PC-3 (cell line): ENCODE measurements at regions not wholly inside any gene's neighbourhood (a gene's known extent, or its start where the extent isn't known, plus 50 kb on each side); places are given as distances from the start of the nearest gene placed in this dataset.

ENCODE experiments used
- ATAC-seq: fragments of 200-7000 bp; cut with Tn5 transposase; 2 replicates; pipeline ENCODE4 v1.9.1; 2020; ENCODE audit warnings: mild to moderate bottlenecking, moderate library complexity
- BruUV-seq: library from RNA; stranded (reverse); fragments of 400-500 nt; replicated peaks from 2 replicates; lab custom pipeline; 2021; lab: Mats Ljungman, UMichigan
- CTCF ChIA-PET: fragments of 300-600 bp; sonication (Branson Sonifier 250); formaldehyde crosslinking; loops from one replicate; lab custom pipeline; 2022; ENCODE audit warnings: antibody characterized with exemption; lab: Charles Lee
- POLR2A ChIA-PET: fragments of 300-600 bp; sonication (Branson Sonifier 250); formaldehyde crosslinking; loops from one replicate; lab custom pipeline; 2022; ENCODE audit warnings: antibody characterized with exemption; ENCODE audit not compliant: unreplicated experiment; lab: Charles Lee
- DNase-seq: peaks from one replicate; pipeline ENCODE4 v3.0.0-alpha.2; 2015
- H2AFZ ChIP-seq: fragments of 300-600 bp; sonication (generic); 2 replicates; pipeline ENCODE4 v1.6.0; 2016; ENCODE audit warnings: antibody characterized with exemption, low read length
- H3F3A ChIP-seq: fragments of 300-600 bp; sonication (generic); one replicate; pipeline ENCODE4 v1.6.0; 2017; ENCODE audit warnings: antibody characterized with exemption, low read length, control low read depth, mild to moderate bottlenecking; ENCODE audit not compliant: unreplicated experiment
- H3K27ac ChIP-seq: fragments of 300-600 bp; sonication (generic); 2 replicates; pipeline ENCODE4 v1.5.1; 2016; ENCODE audit warnings: mild to moderate bottlenecking, low read length
- H3K27me3 ChIP-seq: fragments of 300-600 bp; sonication (generic); 2 replicates; pipeline ENCODE4 v1.6.1; 2016; ENCODE audit warnings: low read length, mixed read lengths
- H3K36me3 ChIP-seq: fragments of 300-600 bp; sonication (generic); 2 replicates; pipeline ENCODE4 v1.6.1; 2016; ENCODE audit warnings: low read depth, mixed run types, low read length, mixed read lengths
- H3K4me1 ChIP-seq: fragments of 300-600 bp; sonication (generic); 2 replicates; pipeline ENCODE4 v1.5.1; 2016; ENCODE audit warnings: low read length; ENCODE audit not compliant: insufficient read depth
- H3K4me2 ChIP-seq: fragments of 300-600 bp; sonication (generic); 2 replicates; pipeline ENCODE4 v1.6.0; 2016; ENCODE audit warnings: low read length
- H3K4me3 ChIP-seq: fragments of 300-600 bp; sonication (generic); 2 replicates; pipeline ENCODE4 v1.5.1; 2016; ENCODE audit warnings: mild to moderate bottlenecking, low read length, mixed read lengths
- H3K79me2 ChIP-seq: fragments of 300-600 bp; sonication (generic); 2 replicates; pipeline ENCODE4 v1.6.1; 2017; ENCODE audit warnings: low read length, mixed read lengths
- H3K9ac ChIP-seq: fragments of 300-600 bp; sonication (generic); 2 replicates; pipeline ENCODE4 v1.6.0; 2016; ENCODE audit warnings: mild to moderate bottlenecking, low read length
- H3K9me2 ChIP-seq: fragments of 300-600 bp; sonication (generic); replicated peaks from 2 replicates; pipeline ENCODE4 v1.6.1; 2016; ENCODE audit warnings: mixed run types, low read length, mixed read lengths
- H3K9me3 ChIP-seq: fragments of 300-600 bp; sonication (generic); 2 replicates; pipeline ENCODE4 v1.6.1; 2016; ENCODE audit warnings: low read length, mixed read lengths
- H4K20me1 ChIP-seq: fragments of 300-600 bp; sonication (generic); 2 replicates; pipeline ENCODE4 v1.6.1; 2016; ENCODE audit warnings: low read length, mixed read lengths
- CTCF ChIP-seq: fragments of 300-600 bp; sonication (generic); conservative IDR thresholded peaks from 2 replicates; pipeline ENCODE4 v1.5.1; 2017; ENCODE audit warnings: antibody characterized with exemption, low read depth, mild to moderate bottlenecking, low read length
- EZH2 ChIP-seq: fragments of 300-600 bp; sonication (generic); IDR thresholded peaks from one replicate; pipeline ENCODE4 v1.6.1; 2017; ENCODE audit warnings: antibody characterized with exemption, mild to moderate bottlenecking, low read length; ENCODE audit not compliant: unreplicated experiment
- EZH2phosphoT487 ChIP-seq: fragments of 300-600 bp; sonication (generic); IDR thresholded peaks from 2 replicates; pipeline ENCODE4 v1.6.1; 2018; ENCODE audit warnings: mild to moderate bottlenecking, antibody characterized with exemption, low read length, borderline replicate concordance
- intact Hi-C: fragments of 100-400 bp; cut with micrococcal nuclease; formaldehyde crosslinking; loops from 2 replicates; pipeline ENCODE4 v1.9.0; 2023

GRCh38 chr1:208670778-208671177 is 426.6 kb upstream of the PLXNA2 start:
- no peak for ATAC-seq

GRCh38 chr1:208681878-208682663 is 437.9 kb upstream of the PLXNA2 start:
- ChIA-PET POLR2A (no interaction called here), CTCF (no interaction called here)
- no TSS peak for BruUV-seq
- Histone ChIP-seq H3K9ac (no peak overlapping the region), H3K4me3 (no peak overlapping the region), H4K20me1 (no peaks in the 10 kb centered on the region), H3K27ac (no peak overlapping the region), H3F3A (no peaks in the 10 kb centered on the region), H3K4me2 (no peak overlapping the region), H3K9me2 (no peaks in the 10 kb centered on the region), H3K27me3 (0 out of 2 replicates have a peak, but pooled peaks cover 3% of the 10 kb centered on the region), H2AFZ (no peak overlapping the region), H3K36me3 (no peaks in the 10 kb centered on the region), H3K9me3 (no peaks in the 10 kb centered on the region), H3K79me2 (no peaks in the 10 kb centered on the region), H3K4me1 (no peaks in the 10 kb centered on the region)
- TF ChIP-seq CTCF (no peak), EZH2phosphoT487 (no peak), EZH2 (no peak)
- no peak for DNase-seq
- no peak for ATAC-seq
- intact Hi-C loops = no loop called here

More at GRCh38 chr1:208670778-208671177, 426.6 kb upstream of the PLXNA2 start:
- H3K36me3 ChIP-seq = no peaks in the 10 kb centered on the region
- no peak overlapping the region for H2AFZ ChIP-seq
- no peak overlapping the region for H3K9ac ChIP-seq
- ChIA-PET POLR2A (no interaction called here), CTCF (no interaction called here)
- no peak overlapping the region for H3K4me3 ChIP-seq
- H3K27me3 ChIP-seq = no peaks in the 10 kb centered on the region
- H4K20me1 ChIP-seq = no peaks in the 10 kb centered on the region
- DNase-seq = no peak
- H3K27ac ChIP-seq = no peak overlapping the region
- H3K9me2 ChIP-seq = no peaks in the 10 kb centered on the region
- no peaks in the 10 kb centered on the region for H3K9me3 ChIP-seq
- intact Hi-C loops = no loop called here
- H3K79me2 ChIP-seq = no peaks in the 10 kb centered on the region
- H3K4me1 ChIP-seq = no peaks in the 10 kb centered on the region
- H3K4me2 ChIP-seq = no peak overlapping the region
- no peaks in the 10 kb centered on the region for H3F3A ChIP-seq
- no TSS peak for BruUV-seq
- TF ChIP-seq EZH2 = no peak
- TF ChIP-seq CTCF = no peak
- no peak for TF ChIP-seq EZH2phosphoT487

GRCh38 chr1:208682664-208683013 is 438.5 kb upstream of the PLXNA2 start:
- no peaks in the 10 kb centered on the region for H3K9me3 ChIP-seq
- no peak overlapping the region for H3K4me2 ChIP-seq
- H3K9ac ChIP-seq = no peak overlapping the region
- no peak overlapping the region for H3K27ac ChIP-seq
- H2AFZ ChIP-seq = no peak overlapping the region
- H4K20me1 ChIP-seq = no peaks in the 10 kb centered on the region
- intact Hi-C loops = no loop called here
- H3F3A ChIP-seq = no peaks in the 10 kb centered on the region
- no peaks in the 10 kb centered on the region for H3K36me3 ChIP-seq
- 0 out of 2 replicates have a peak, but pooled peaks cover 3% of the 10 kb centered on the region for H3K27me3 ChIP-seq
- no peaks in the 10 kb centered on the region for H3K4me1 ChIP-seq
- CTCF ChIA-PET = no interaction called here
- no peaks in the 10 kb centered on the region for H3K9me2 ChIP-seq
- POLR2A ChIA-PET = no interaction called here
- no peak for ATAC-seq
- DNase-seq = no peak
- H3K79me2 ChIP-seq = no peaks in the 10 kb centered on the region
- TF ChIP-seq CTCF (no peak), EZH2 (no peak), EZH2phosphoT487 (no peak)
- H3K4me3 ChIP-seq = no peak overlapping the region
- BruUV-seq = no TSS peak
